ENCODE measurements at regions not wholly inside any gene's neighbourhood (a gene's known extent, or its start where the extent isn't known, plus 50 kb on each side); places are given as distances from the start of the nearest gene placed in this dataset.

GRCh38 chr13:65841156-65841555, 1389.0 kb downstream of the PCDH9 start:
- H2AFZ ChIP-seq = no peak overlapping the region
- H3K9ac ChIP-seq = no peak overlapping the region
- H3K9me3 ChIP-seq (ENCODE audit: control insufficient read depth, low read length) = no peaks in the 10 kb centered on the region
- TF ChIP-seq CTCF (IDR thresholded peaks at IDR 0.05) = no peak
- no peaks in the 10 kb centered on the region for H3K27me3 ChIP-seq (ENCODE audit: control insufficient read depth, insufficient read depth, low read length)
- no peak overlapping the region for H3K27ac ChIP-seq
- no peaks in the 10 kb centered on the region for H3K79me2 ChIP-seq
- H3K4me2 ChIP-seq (ENCODE audit: low read length) = no peak overlapping the region
- no peaks in the 10 kb centered on the region for H3K4me1 ChIP-seq
- H3K36me3 ChIP-seq (ENCODE audit: control insufficient read depth, insufficient read depth, low read length) = no peaks in the 10 kb centered on the region
- no peak overlapping the region for H3K4me3 ChIP-seq (ENCODE audit: low read depth, low read length)

- H2AFZ ChIP-seq = no peak overlapping the region
- no peak overlapping the region for H3K27ac ChIP-seq
- no peak overlapping the region for H3K4me3 ChIP-seq (ENCODE audit: low read depth, low read length)
- H3K9me3 ChIP-seq (ENCODE audit: control insufficient read depth, low read length) = no peaks in the 10 kb centered on the region
- no peak for TF ChIP-seq CTCF (IDR thresholded peaks at IDR 0.05)
- H3K36me3 ChIP-seq (ENCODE audit: control insufficient read depth, insufficient read depth, low read length) = no peaks in the 10 kb centered on the region
- H3K4me2 ChIP-seq (ENCODE audit: low read length) = no peak overlapping the region
- H3K9ac ChIP-seq = no peak overlapping the region
- H3K79me2 ChIP-seq = no peaks in the 10 kb centered on the region
- H3K4me1 ChIP-seq = no peaks in the 10 kb centered on the region
- no peaks in the 10 kb centered on the region for H3K27me3 ChIP-seq (ENCODE audit: control insufficient read depth, insufficient read depth, low read length)
Measured at GRCh38 chr13:65836066-65836465, 1394.1 kb downstream of the PCDH9 start.

GRCh38 chr13:65834897-65835296, 1395.2 kb downstream of the PCDH9 start:
- H2AFZ ChIP-seq = no peak overlapping the region
- no peak overlapping the region for H3K9ac ChIP-seq
- no peak overlapping the region for H3K4me2 ChIP-seq (ENCODE audit: low read length)
- H3K27me3 ChIP-seq (ENCODE audit: control insufficient read depth, insufficient read depth, low read length) = no peaks in the 10 kb centered on the region
- no peak for TF ChIP-seq CTCF (IDR thresholded peaks at IDR 0.05)
- no peak overlapping the region for H3K4me3 ChIP-seq (ENCODE audit: low read depth, low read length)
- H3K27ac ChIP-seq = no peak overlapping the region
- no peaks in the 10 kb centered on the region for H3K4me1 ChIP-seq
- no peaks in the 10 kb centered on the region for H3K9me3 ChIP-seq (ENCODE audit: control insufficient read depth, low read length)
- no peaks in the 10 kb centered on the region for H3K36me3 ChIP-seq (ENCODE audit: control insufficient read depth, insufficient read depth, low read length)
- H3K79me2 ChIP-seq = no peaks in the 10 kb centered on the region

GRCh38 chr13:65830411-65831205, 1399.5 kb downstream of the PCDH9 start:
- Histone ChIP-seq H3K36me3 (ENCODE audit: control insufficient read depth, insufficient read depth, low read length) (no peaks in the 10 kb centered on the region), H3K79me2 (no peaks in the 10 kb centered on the region), H2AFZ (no peak overlapping the region), H3K27ac (no peak overlapping the region), H3K4me1 (no peaks in the 10 kb centered on the region), H3K4me3 (ENCODE audit: low read depth, low read length) (no peak overlapping the region), H3K9me3 (ENCODE audit: control insufficient read depth, low read length) (no peaks in the 10 kb centered on the region), H3K4me2 (ENCODE audit: low read length) (no peak overlapping the region), H3K9ac (no peak overlapping the region), H3K27me3 (ENCODE audit: control insufficient read depth, insufficient read depth, low read length) (no peaks in the 10 kb centered on the region)
- TF ChIP-seq CTCF (IDR thresholded peaks at IDR 0.05) = no peak

Measured in parathyroid adenoma (tissue), 2 donors.